Activated naive CD4-positive, alpha-beta T cell treated with anti-CD3 and anti-CD28 coated beads, Interleukin-2, amount 50 U/mL, for 24 hours (primary cell): ENCODE measurements at regions not wholly inside any gene's neighbourhood (a gene's known extent, or its start where the extent isn't known, plus 50 kb on each side); places are given as distances from the start of the nearest gene placed in this dataset.
"Not testable (repeated sequence)": the region's sequence is repeated elsewhere in the genome, so short reads cannot be mapped to it uniquely, and the experiment has no call there.

Experiments used
- H3K27ac Mint-ChIP-seq: one replicate; pipeline ENCODE4 v1.8.0; 2021; ENCODE audit warnings: mild to moderate bottlenecking, mixed read lengths
- H3K27me3 Mint-ChIP-seq: one replicate; pipeline ENCODE4 v1.8.0; 2021; ENCODE audit warnings: mixed read lengths
- H3K36me3 Mint-ChIP-seq: one replicate; pipeline ENCODE4 v1.8.0; 2021; ENCODE audit warnings: mixed read lengths
- H3K4me1 Mint-ChIP-seq: one replicate; pipeline ENCODE4 v1.8.0; 2021; ENCODE audit warnings: mixed read lengths
- H3K4me3 Mint-ChIP-seq: one replicate; pipeline ENCODE4 v1.8.0; 2021; ENCODE audit warnings: mild to moderate bottlenecking, mixed read lengths
- H3K9me3 Mint-ChIP-seq: one replicate; pipeline ENCODE4 v1.8.0; 2021; ENCODE audit warnings: mixed read lengths

GRCh38 chr4:171390626-171391025 is 422.6 kb upstream of the GALNTL6 start:
- no peaks in the 10 kb centered on the region for H3K36me3 Mint-ChIP-seq

GRCh38 chr4:171378323-171378722 is 434.9 kb upstream of the GALNTL6 start:
- no peaks in the 10 kb centered on the region for H3K9me3 Mint-ChIP-seq

More at GRCh38 chr4:171390626-171391025, 422.6 kb upstream of the GALNTL6 start:
- Mint-ChIP-seq H3K27ac (no peak overlapping the region), H3K9me3 (peaks cover 8% of the 10 kb centered on the region), H3K27me3 (no peaks in the 10 kb centered on the region), H3K4me3 (no peak overlapping the region), H3K4me1 (no peaks in the 10 kb centered on the region)

DNA sequence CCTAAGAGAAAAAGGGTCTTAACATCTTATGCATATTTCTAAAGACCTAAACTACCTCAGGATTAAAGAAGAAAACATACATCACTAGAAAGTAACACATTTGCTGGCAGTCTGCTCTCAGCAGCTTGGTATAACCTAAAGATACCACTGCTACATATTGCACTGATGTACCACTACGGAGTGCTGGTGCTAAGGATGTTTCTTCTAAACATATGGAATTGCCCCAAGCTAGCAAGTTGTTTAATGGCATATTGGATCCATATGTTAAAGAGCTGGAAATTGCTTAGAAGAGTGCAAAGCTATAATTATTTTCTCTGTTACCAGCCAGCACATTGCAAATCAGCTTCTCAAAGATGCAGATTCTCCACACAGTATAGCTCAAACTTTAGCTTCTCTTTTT is 436.5 kb upstream of the GALNTL6 start:
- Mint-ChIP-seq H3K4me1 (no peaks in the 10 kb centered on the region), H3K36me3 (no peaks in the 10 kb centered on the region), H3K27me3 (no peaks in the 10 kb centered on the region), H3K9me3 (no peaks in the 10 kb centered on the region), H3K4me3 (no peak overlapping the region), H3K27ac (no peak overlapping the region)

More at GRCh38 chr4:171378323-171378722, 434.9 kb upstream of the GALNTL6 start:
- Mint-ChIP-seq H3K4me3 (no peak overlapping the region), H3K27me3 (no peaks in the 10 kb centered on the region), H3K4me1 (no peaks in the 10 kb centered on the region), H3K36me3 (no peaks in the 10 kb centered on the region), H3K27ac (no peak overlapping the region)

DNA sequence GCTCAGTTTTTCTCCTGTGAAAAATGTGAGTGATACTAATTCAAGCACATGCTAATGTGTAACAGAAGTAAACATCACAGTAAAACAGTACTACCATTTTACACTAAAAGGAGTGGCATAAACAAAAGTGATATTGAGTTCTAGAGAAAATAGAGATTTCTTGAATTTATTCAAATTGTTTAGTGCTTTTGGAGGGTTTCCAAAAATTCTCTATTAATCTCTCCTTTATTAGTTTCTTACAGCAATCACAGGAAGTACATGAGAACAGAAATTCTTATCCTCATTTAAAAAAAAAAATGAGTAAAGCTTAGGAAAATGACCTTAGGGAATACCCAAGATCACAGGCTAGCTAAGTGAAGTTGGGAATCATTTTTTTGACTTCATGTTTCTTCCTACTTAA is 459.7 kb upstream of the GALNTL6 start:
- H3K27me3 Mint-ChIP-seq = no peaks in the 10 kb centered on the region
- H3K9me3 Mint-ChIP-seq = peaks cover 8% of the 10 kb centered on the region
- H3K4me1 Mint-ChIP-seq = no peaks in the 10 kb centered on the region
- no peak overlapping the region for H3K27ac Mint-ChIP-seq
- H3K4me3 Mint-ChIP-seq = no peak overlapping the region
- no peaks in the 10 kb centered on the region for H3K36me3 Mint-ChIP-seq

DNA sequence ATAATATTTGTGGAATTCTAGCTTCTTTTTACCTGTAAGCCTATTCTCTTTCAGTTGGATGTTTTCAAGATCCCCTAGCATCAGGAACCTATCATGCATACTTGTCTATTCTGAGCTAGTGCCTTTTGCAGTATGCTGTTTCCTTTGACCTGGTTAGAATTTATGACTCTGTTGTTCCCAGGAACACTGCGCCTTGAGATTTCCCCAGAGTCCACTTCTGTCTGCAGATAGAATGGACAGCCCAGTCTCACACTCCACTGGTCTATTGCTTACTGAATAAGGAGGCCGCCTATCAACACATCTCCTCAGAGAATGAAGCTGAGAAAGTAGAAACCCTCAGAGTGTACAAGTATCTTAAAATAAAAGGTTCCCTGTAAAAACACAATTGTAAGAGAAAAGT is 465.1 kb upstream of the GALNTL6 start:
- Mint-ChIP-seq H3K27me3 (no peaks in the 10 kb centered on the region), H3K4me3 (no peak overlapping the region), H3K27ac (no peak overlapping the region), H3K9me3 (peaks cover 5% of the 10 kb centered on the region), H3K36me3 (no peaks in the 10 kb centered on the region), H3K4me1 (no peaks in the 10 kb centered on the region)

DNA sequence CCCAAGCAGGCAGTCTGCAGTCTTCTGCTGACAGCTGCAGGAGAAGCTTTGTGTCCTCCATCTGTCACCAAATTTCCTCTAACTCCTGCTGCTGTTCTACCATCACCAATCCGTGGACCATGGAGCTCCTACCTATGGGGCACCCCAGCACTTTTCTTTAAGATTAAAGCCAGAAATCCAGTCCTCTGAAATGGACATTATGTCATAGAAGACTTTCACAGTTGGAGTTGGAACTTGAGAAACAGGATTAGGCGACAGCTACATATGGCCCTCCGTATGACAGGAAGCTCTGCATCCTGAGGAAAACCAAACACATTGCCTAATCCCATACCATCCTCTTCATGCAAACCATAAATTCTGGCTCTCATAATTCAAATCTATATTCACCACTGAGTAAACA is 470.6 kb upstream of the GALNTL6 start:
- Mint-ChIP-seq H3K4me1 (no peaks in the 10 kb centered on the region), H3K36me3 (no peaks in the 10 kb centered on the region), H3K27me3 (no peaks in the 10 kb centered on the region), H3K4me3 (no peak overlapping the region), H3K9me3 (no peaks in the 10 kb centered on the region), H3K27ac (no peak overlapping the region)

DNA sequence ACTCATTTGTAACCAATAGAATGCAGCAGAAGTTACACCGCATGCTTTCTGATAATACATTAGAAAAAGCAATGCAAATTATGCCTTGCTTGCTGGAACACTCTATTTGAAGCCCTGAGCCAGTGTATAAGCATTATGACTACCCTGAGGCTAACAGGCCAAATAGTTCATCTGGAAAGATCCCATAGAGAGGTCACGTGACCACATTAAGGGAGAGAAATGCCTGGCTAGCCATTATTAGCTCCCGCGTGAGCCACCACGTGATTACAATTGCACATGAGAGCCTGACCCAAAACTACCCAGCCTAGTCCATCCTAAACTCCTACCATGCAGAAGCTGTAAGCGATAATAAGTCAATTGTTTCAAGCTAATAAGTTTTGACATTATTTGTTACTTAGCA is 472.9 kb upstream of the GALNTL6 start:
- Mint-ChIP-seq H3K4me3 (no peak overlapping the region), H3K27ac (no peak overlapping the region), H3K9me3 (peaks cover 8% of the 10 kb centered on the region), H3K4me1 (no peaks in the 10 kb centered on the region), H3K27me3 (no peaks in the 10 kb centered on the region), H3K36me3 (no peaks in the 10 kb centered on the region)

- Mint-ChIP-seq H3K4me3 (no peak overlapping the region), H3K36me3 (no peaks in the 10 kb centered on the region), H3K27me3 (no peaks in the 10 kb centered on the region), H3K9me3 (peaks cover 12% of the 10 kb centered on the region), H3K4me1 (no peaks in the 10 kb centered on the region), H3K27ac (no peak overlapping the region)
These were observed 478.7 kb upstream of the GALNTL6 start for GRCh38 chr4:171334549-171334948.

GRCh38 chr4:171308661-171309060 is 504.5 kb upstream of the GALNTL6 start:
- H3K27ac Mint-ChIP-seq = no peak overlapping the region
- H3K27me3 Mint-ChIP-seq = no peaks in the 10 kb centered on the region
- no peaks in the 10 kb centered on the region for H3K4me1 Mint-ChIP-seq

DNA sequence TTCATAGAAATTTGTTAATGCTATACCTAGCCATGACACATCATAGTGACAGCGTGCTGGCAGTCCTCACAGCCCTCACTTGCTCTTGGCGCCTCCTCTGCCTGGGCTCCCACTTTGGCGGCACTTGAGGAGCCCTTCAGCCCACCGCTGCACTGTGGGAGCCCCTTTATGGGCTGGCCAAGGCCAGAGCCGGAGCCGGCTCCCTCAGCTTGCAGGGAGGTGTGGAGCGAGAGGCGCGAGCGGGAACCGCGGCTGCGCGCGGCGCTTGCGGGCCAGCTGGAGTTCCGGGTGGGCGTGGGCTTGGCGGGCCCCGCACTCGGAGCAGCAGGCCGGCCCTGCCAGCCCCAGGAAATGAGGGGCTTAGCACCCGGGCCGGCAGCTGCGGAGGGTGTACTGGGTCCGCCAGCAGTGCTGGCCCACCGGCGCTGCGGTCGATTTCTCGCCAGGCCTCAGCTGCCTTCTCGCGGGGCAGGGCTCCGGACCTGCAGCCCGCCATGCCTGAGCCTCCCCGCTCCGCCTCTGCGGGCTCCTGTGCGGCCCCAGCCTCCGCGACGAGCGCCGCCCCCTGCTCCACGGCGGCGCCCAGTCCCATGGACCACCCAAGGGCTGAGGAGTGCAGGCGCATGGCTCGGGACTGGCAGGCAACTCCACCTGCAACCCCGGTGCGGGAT is 515.0 kb upstream of the GALNTL6 start:
- H3K36me3 Mint-ChIP-seq, H3K27ac Mint-ChIP-seq, H3K4me3 Mint-ChIP-seq, H3K9me3 Mint-ChIP-seq, H3K27me3 Mint-ChIP-seq, H3K4me1 Mint-ChIP-seq: not testable (repeated sequence)

More at GRCh38 chr4:171308661-171309060, 504.5 kb upstream of the GALNTL6 start:
- H3K9me3 Mint-ChIP-seq = no peaks in the 10 kb centered on the region
- H3K36me3 Mint-ChIP-seq = no peaks in the 10 kb centered on the region
- no peak overlapping the region for H3K4me3 Mint-ChIP-seq

GRCh38 chr4:171288816-171289432 is 524.3 kb upstream of the GALNTL6 start:
- no peak overlapping the region for H3K4me3 Mint-ChIP-seq
- H3K4me1 Mint-ChIP-seq = no peaks in the 10 kb centered on the region
- no peak overlapping the region for H3K27ac Mint-ChIP-seq
- no peaks in the 10 kb centered on the region for H3K27me3 Mint-ChIP-seq
- H3K9me3 Mint-ChIP-seq = peaks cover 7% of the 10 kb centered on the region
- H3K36me3 Mint-ChIP-seq = no peaks in the 10 kb centered on the region

DNA sequence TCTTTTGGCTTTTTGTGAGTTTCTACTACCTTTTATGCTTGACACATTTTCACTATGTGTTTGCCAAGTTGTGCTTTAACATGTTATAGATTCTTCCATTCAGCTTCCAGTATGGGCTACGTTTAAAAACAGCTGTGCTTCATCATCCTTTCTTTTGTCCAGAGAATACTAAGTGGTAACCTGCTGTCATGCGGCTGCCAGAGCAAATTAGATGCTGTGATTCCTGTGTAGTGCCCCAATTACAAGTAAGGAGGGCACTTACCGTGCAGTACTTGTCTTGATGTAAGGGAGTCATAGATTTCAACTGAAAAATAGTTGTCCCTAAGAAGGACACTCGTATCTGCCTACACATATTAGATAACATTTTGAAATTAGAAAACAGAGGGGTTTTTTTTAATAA is 531.8 kb upstream of the GALNTL6 start:
- H3K27ac Mint-ChIP-seq = no peak overlapping the region

DNA sequence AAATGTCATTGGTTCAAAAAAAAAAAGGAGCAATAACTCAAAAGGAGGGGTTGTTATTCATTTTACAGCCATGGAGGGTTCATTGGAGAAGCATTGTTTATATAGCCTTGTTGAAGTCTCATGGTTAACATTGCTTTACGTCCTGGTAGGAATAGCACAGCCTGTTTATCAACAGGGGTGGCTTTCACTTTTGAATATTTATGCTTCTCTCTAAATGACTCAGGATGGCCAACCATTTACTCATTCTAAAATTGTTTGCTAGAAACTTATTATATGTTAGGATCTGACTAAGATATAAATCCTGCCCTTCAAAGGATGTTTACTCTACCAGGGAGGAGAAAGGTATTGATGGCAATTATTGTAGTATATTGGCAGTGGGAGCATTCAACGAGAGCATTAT is 534.1 kb upstream of the GALNTL6 start:
- Mint-ChIP-seq H3K9me3 (no peaks in the 10 kb centered on the region), H3K4me3 (no peak overlapping the region), H3K4me1 (no peaks in the 10 kb centered on the region), H3K27me3 (no peaks in the 10 kb centered on the region), H3K36me3 (no peaks in the 10 kb centered on the region), H3K27ac (no peak overlapping the region)

More for the DNA sequence above, 531.8 kb upstream of the GALNTL6 start:
- H3K4me1 Mint-ChIP-seq = no peaks in the 10 kb centered on the region
- no peak overlapping the region for H3K4me3 Mint-ChIP-seq
- H3K36me3 Mint-ChIP-seq = no peaks in the 10 kb centered on the region
- no peaks in the 10 kb centered on the region for H3K9me3 Mint-ChIP-seq
- H3K27me3 Mint-ChIP-seq = no peaks in the 10 kb centered on the region

DNA sequence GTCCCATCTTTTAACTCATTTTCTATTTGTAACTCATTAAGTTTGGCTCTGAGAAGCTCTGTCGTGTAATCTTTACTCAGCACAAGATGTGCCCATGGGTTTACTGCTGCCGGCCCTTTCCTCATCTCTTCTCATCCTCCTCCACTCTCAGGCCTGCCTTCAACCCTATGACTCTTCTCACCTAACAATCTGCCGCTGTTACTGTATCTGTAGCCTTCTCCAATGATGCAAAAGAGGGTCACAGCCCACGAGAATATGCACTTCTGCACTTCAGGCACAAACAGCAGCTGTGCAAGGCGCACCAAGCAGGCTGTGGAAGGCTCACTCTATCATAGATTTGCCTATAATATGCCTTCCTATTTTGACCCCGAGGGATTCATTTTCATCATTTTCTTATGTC is 546.5 kb upstream of the GALNTL6 start:
- no peak overlapping the region for H3K27ac Mint-ChIP-seq
- H3K4me1 Mint-ChIP-seq = no peaks in the 10 kb centered on the region
- no peaks in the 10 kb centered on the region for H3K36me3 Mint-ChIP-seq
- H3K27me3 Mint-ChIP-seq = no peaks in the 10 kb centered on the region
- H3K4me3 Mint-ChIP-seq = no peak overlapping the region
- H3K9me3 Mint-ChIP-seq = peaks cover 11% of the 10 kb centered on the region

GRCh38 chr4:171265190-171265818 is 547.9 kb upstream of the GALNTL6 start:
- no peaks in the 10 kb centered on the region for H3K4me1 Mint-ChIP-seq
- H3K27ac Mint-ChIP-seq = no peak overlapping the region
- H3K27me3 Mint-ChIP-seq = no peaks in the 10 kb centered on the region
- no peaks in the 10 kb centered on the region for H3K36me3 Mint-ChIP-seq
- H3K4me3 Mint-ChIP-seq = no peak overlapping the region
- peaks cover 11% of the 10 kb centered on the region for H3K9me3 Mint-ChIP-seq

DNA sequence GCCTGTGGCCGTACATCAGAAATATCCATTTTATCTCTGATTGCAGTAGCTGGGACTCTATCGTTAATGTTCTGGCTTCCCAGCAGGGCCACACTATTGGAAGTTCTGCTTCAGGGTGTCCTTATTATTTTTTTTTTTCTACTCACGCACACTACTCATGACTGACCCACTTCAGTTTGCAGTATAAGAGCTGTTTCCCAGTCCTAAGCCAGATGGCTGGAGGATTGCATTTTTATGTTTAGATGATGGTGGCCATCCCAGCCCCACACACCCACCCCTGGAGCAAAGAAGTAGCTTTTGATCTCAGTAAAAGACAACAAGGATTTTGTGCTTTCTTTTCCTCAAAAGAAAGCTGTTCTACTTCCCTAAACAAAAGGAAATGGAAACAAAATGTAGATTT is 557.0 kb upstream of the GALNTL6 start:
- no peaks in the 10 kb centered on the region for H3K36me3 Mint-ChIP-seq
- H3K27ac Mint-ChIP-seq = no peak overlapping the region
- no peak overlapping the region for H3K4me3 Mint-ChIP-seq
- H3K27me3 Mint-ChIP-seq = no peaks in the 10 kb centered on the region
- H3K4me1 Mint-ChIP-seq = no peaks in the 10 kb centered on the region
- peaks cover 9% of the 10 kb centered on the region for H3K9me3 Mint-ChIP-seq
